GM18873 (cell line): ENCODE measurements at regions not wholly inside any gene's neighbourhood (a gene's known extent, or its start where the extent isn't known, plus 50 kb on each side); places are given as distances from the start of the nearest gene placed in this dataset.

Experiments used
- ATAC-seq: cut with Tn5 transposase; IDR thresholded peaks from one replicate; pipeline ENCODE4 v1.9.1; 2021; ENCODE audit warnings: mild to moderate bottlenecking, moderate library complexity, moderate number of reproducible peaks; ENCODE audit not compliant: unreplicated experiment, low FRiP score

GRCh38 chr7:12741951-12742575 lies 54.6 kb downstream of the ARL4A start:
- no peak for ATAC-seq

- ATAC-seq: no peak
Measured at GRCh38 chr7:12746211-12746610, 58.8 kb downstream of the ARL4A start.

- no peak for ATAC-seq
Measured at GRCh38 chr7:12747687-12748306, 60.4 kb downstream of the ARL4A start.

- ATAC-seq: no peak
Measured at GRCh38 chr7:12749069-12749468, 61.6 kb downstream of the ARL4A start.

- no peak for ATAC-seq
Measured at GRCh38 chr7:12749746-12750145, 62.3 kb downstream of the ARL4A start.

GRCh38 chr7:12751764-12752163 lies 64.3 kb downstream of the ARL4A start:
- ATAC-seq: no peak

- ATAC-seq: no peak
Measured at GRCh38 chr7:12754179-12754578, 66.7 kb downstream of the ARL4A start.

GRCh38 chr7:12756821-12757220 lies 69.4 kb downstream of the ARL4A start:
- no peak for ATAC-seq

- no peak for ATAC-seq
Measured at GRCh38 chr7:12757443-12757842, 70.0 kb downstream of the ARL4A start.

- no peak for ATAC-seq
Measured at GRCh38 chr7:12759151-12759550, 71.7 kb downstream of the ARL4A start.

GRCh38 chr7:12761111-12761510 lies 73.7 kb downstream of the ARL4A start:
- no peak for ATAC-seq

- no peak for ATAC-seq
Measured at GRCh38 chr7:12761691-12762090, 74.3 kb downstream of the ARL4A start.

- ATAC-seq: no peak
Measured at GRCh38 chr7:12764458-12764891, 77.0 kb downstream of the ARL4A start.

GRCh38 chr7:12765431-12766100 lies 78.1 kb downstream of the ARL4A start:
- no peak for ATAC-seq

GRCh38 chr7:12766416-12766815 lies 79.0 kb downstream of the ARL4A start:
- ATAC-seq: no peak

- ATAC-seq: no peak
Measured at GRCh38 chr7:12768948-12769347, 81.5 kb downstream of the ARL4A start.

GRCh38 chr7:12769444-12769843 lies 82.0 kb downstream of the ARL4A start:
- no peak for ATAC-seq

- no peak for ATAC-seq
Measured at GRCh38 chr7:12770227-12770975, 83.0 kb downstream of the ARL4A start.

- ATAC-seq: no peak
Measured at GRCh38 chr7:12771378-12771877, 84.0 kb downstream of the ARL4A start.

GRCh38 chr7:12772768-12773167 lies 85.3 kb downstream of the ARL4A start:
- ATAC-seq: no peak

- ATAC-seq: no peak
Measured at GRCh38 chr7:12777257-12777656, 89.8 kb downstream of the ARL4A start.
